Colonic mucosa (tissue), 4 donors: ENCODE measurements at regions not wholly inside any gene's neighbourhood (a gene's known extent, or its start where the extent isn't known, plus 50 kb on each side); places are given as distances from the start of the nearest gene placed in this dataset.

ENCODE experiments used
- DNase-seq: peaks from one replicate; pipeline ENCODE4 v3.0.0-alpha.2; 2020
- H3K27ac ChIP-seq: fragments of 200-600 bp; one replicate; pipeline ENCODE4 v1.8.0; 2021
- H3K27me3 ChIP-seq: fragments of 200-600 bp; one replicate; pipeline ENCODE4 v1.8.0; 2021
- H3K36me3 ChIP-seq: fragments of 200-600 bp; one replicate; pipeline ENCODE4 v1.8.0; 2021
- H3K4me1 ChIP-seq: fragments of 200-600 bp; one replicate; pipeline ENCODE4 v1.8.0; 2021; ENCODE audit warnings: mild to moderate bottlenecking
- H3K4me3 ChIP-seq: fragments of 200-600 bp; one replicate; pipeline ENCODE4 v1.8.0; 2021
- H3K9ac ChIP-seq, 2 donors: one replicate each; pipeline ENCODE4 v1.7.0; 2013; ENCODE audit warnings: control low read depth in 2 of 2, low read depth in 2 of 2, low read length in 2 of 2
- H3K9me3 ChIP-seq: fragments of 200-600 bp; one replicate; pipeline ENCODE4 v1.8.0; 2021
- CTCF ChIP-seq: fragments of 200-600 bp; IDR thresholded peaks from one replicate; pipeline ENCODE4 v1.8.0; 2022; ENCODE audit warnings: antibody characterized with exemption, mild to moderate bottlenecking
- intact Hi-C: fragments of 100-400 bp; cut with DNase I; formaldehyde crosslinking; loops from one replicate; pipeline ENCODE4 v1.14.1; 2022
- donor health status: healthy.
- donor health status: DM: no; HTN: no; CAD: no.
- donor health status: DM: no; HTN: no; CAD: no.

- Histone ChIP-seq H3K4me1 (no peaks in the 10 kb centered on the region), H3K9me3 (no peaks in the 10 kb centered on the region), H3K4me3 (no peak overlapping the region), H3K9ac (no peak overlapping the region), H3K27me3 (no peaks in the 10 kb centered on the region), H3K36me3 (no peaks in the 10 kb centered on the region), H3K27ac (no peak overlapping the region)
- no peak for DNase-seq
- intact Hi-C loops, result no loop called here
- no peak for TF ChIP-seq CTCF
Measured at GRCh38 chr21:16388291-16388690, 658.5 kb downstream of the USP25 start.

- Histone ChIP-seq H3K27ac (no peak overlapping the region), H3K4me3 (no peak overlapping the region), H3K9me3 (no peaks in the 10 kb centered on the region), H3K9ac (no peak overlapping the region), H3K27me3 (no peaks in the 10 kb centered on the region), H3K4me1 (no peaks in the 10 kb centered on the region), H3K36me3 (no peaks in the 10 kb centered on the region)
- no peak for TF ChIP-seq CTCF
- intact Hi-C loops, result no loop called here
- DNase-seq, result no peak
Measured at GRCh38 chr21:16388911-16389560, 659.3 kb downstream of the USP25 start.

- Histone ChIP-seq H3K4me3 (no peak overlapping the region), H3K27ac (no peak overlapping the region), H3K4me1 (no peaks in the 10 kb centered on the region), H3K36me3 (no peaks in the 10 kb centered on the region), H3K9me3 (no peaks in the 10 kb centered on the region), H3K9ac (no peak overlapping the region), H3K27me3 (no peaks in the 10 kb centered on the region)
- no peak for TF ChIP-seq CTCF
- no peak for DNase-seq
- intact Hi-C loops, result no loop called here
Measured at GRCh38 chr21:16389643-16390042, 659.9 kb downstream of the USP25 start.

GRCh38 chr21:16395285-16395684 is 665.5 kb downstream of the USP25 start:
- no peak for TF ChIP-seq CTCF
- H3K9ac ChIP-seq, result no peak overlapping the region
- intact Hi-C loops, result no loop called here
- no peaks in the 10 kb centered on the region for H3K4me1 ChIP-seq
- DNase-seq, result no peak
- no peaks in the 10 kb centered on the region for H3K9me3 ChIP-seq
- no peaks in the 10 kb centered on the region for H3K36me3 ChIP-seq
- no peaks in the 10 kb centered on the region for H3K27me3 ChIP-seq
- no peak overlapping the region for H3K27ac ChIP-seq
- no peak overlapping the region for H3K4me3 ChIP-seq

GRCh38 chr21:16402752-16403151 is 673.0 kb downstream of the USP25 start:
- Histone ChIP-seq H3K27me3 (no peaks in the 10 kb centered on the region), H3K9ac (no peak overlapping the region), H3K27ac (no peak overlapping the region), H3K36me3 (no peaks in the 10 kb centered on the region), H3K4me3 (no peak overlapping the region), H3K9me3 (no peaks in the 10 kb centered on the region), H3K4me1 (no peaks in the 10 kb centered on the region)
- intact Hi-C loops, result no loop called here
- no peak for DNase-seq
- TF ChIP-seq CTCF, result no peak
